ENCODE measurements at regions not wholly inside any gene's neighbourhood (a gene's known extent, or its start where the extent isn't known, plus 50 kb on each side); places are given as distances from the start of the nearest gene placed in this dataset.

GRCh38 chr2:167793725-167794124, 453.7 kb downstream of the STK39 start:
- TF ChIP-seq CTCF (IDR thresholded peaks at IDR 0.05; ENCODE audit: low read length), result no peak
- no peak for TF ChIP-seq EZH2 (optimal IDR thresholded peaks at IDR 0.05; ENCODE audit: low read depth, low read length)
- no peak for TF ChIP-seq EZH2phosphoT487 (IDR thresholded peaks at IDR 0.05; ENCODE audit: low read length)

All from MM.1S (cell line).